Astrocyte of the spinal cord (primary cell): ENCODE measurements at regions not wholly inside any gene's neighbourhood (a gene's known extent, or its start where the extent isn't known, plus 50 kb on each side); places are given as distances from the start of the nearest gene placed in this dataset.

Source experiments
- DNase-seq: peaks from one replicate; pipeline ENCODE4 v3.0.0; 2011; ENCODE audit warnings: low read depth, low spot score
- H3K4me3 ChIP-seq: 2 replicates; pipeline ENCODE4 v1.5.1; 2011; ENCODE audit warnings: low read depth, mild to moderate bottlenecking, low read length, moderate library complexity
- in situ Hi-C: cut with HindIII; loops from 2 replicates; pipeline ENCODE4 v1.10.0; 2017; ENCODE audit warnings: low sequenced_read_pairs
- TF ChIP-seq, protein P1 (sequence below): IDR thresholded peaks from 2 replicates; pipeline ENCODE4 v1.5.1; 2012; ENCODE audit warnings: low read depth, mild to moderate bottlenecking, low read length, inconsistent platforms

DNA sequence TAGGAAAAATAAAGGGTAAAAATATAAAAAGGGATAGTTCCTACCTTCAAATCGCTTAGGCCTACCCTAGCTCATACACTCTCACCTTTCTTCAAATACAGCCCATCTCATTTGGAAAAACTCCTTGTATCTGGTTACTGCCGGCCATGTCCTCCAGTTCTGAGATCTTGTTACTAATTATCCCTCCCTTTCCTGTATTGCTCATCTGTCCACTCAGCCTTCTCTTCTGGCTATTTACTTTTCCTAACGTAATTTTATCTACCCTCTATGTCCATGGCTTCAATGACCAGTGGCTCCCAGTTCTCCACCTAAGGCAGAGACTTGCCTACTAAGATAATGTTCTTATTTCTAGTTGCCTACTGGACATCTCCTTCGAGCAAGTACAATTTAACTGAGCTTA, 342.9 kb upstream of the ACVR2A start:
- TF ChIP-seq, protein P1, sequence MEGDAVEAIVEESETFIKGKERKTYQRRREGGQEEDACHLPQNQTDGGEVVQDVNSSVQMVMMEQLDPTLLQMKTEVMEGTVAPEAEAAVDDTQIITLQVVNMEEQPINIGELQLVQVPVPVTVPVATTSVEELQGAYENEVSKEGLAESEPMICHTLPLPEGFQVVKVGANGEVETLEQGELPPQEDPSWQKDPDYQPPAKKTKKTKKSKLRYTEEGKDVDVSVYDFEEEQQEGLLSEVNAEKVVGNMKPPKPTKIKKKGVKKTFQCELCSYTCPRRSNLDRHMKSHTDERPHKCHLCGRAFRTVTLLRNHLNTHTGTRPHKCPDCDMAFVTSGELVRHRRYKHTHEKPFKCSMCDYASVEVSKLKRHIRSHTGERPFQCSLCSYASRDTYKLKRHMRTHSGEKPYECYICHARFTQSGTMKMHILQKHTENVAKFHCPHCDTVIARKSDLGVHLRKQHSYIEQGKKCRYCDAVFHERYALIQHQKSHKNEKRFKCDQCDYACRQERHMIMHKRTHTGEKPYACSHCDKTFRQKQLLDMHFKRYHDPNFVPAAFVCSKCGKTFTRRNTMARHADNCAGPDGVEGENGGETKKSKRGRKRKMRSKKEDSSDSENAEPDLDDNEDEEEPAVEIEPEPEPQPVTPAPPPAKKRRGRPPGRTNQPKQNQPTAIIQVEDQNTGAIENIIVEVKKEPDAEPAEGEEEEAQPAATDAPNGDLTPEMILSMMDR, result no peak
- H3K4me3 ChIP-seq, result no peak overlapping the region
- DNase-seq, result no peak
- in situ Hi-C loops, result no loop called here

DNA sequence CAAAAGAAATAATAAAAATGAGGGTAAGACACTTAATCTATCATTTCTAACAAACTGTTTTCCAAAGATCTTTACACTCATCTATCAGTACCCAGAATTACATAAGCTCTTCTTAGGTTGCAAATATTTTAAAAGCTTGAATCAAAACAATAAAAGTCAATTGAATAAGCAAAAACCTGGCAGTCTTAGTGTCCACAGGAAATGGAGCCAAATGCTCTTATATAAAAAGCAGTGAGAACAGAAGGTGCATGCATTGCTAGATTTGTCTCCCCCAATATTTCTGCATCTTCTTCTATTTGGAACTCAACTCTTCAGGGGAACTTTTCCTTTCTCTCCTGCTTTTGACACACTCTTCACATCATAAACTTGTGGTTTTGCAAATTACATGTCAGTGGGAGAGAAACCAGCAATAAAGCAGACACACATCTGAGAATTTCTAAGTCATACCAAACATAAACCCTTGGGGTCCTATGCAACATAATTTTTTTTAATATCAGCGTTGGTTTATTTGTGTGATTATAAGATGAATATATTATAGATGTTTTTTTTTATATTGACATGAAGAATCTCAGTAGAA, 343.9 kb upstream of the ACVR2A start:
- in situ Hi-C loops, result no loop called here

DNA sequence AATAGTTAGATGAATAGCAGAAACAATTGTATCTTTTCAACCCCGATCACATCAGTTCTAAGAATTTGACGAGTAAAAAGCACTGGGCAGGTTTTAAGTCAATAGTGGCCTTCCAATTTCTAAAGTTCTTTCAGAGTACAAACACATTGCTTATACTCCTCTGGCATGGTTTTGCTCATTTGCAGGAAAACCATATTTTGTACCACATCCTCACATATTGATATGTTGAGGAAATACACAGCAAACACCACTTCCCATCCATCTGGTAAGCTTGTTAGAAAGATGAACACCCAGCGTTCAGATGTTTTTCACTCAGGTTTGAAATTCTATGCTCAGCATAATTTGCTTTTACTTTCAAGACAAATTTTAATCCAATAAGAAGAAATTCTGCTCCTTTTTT, 344.6 kb upstream of the ACVR2A start:
- in situ Hi-C loops, result no loop called here
- H3K4me3 ChIP-seq, result no peak overlapping the region
- TF ChIP-seq, protein P1, result no peak
- DNase-seq, result no peak

More for the DNA sequence above, 343.9 kb upstream of the ACVR2A start:
- TF ChIP-seq, protein P1, result no peak
- no peak overlapping the region for H3K4me3 ChIP-seq
- no peak for DNase-seq

DNA sequence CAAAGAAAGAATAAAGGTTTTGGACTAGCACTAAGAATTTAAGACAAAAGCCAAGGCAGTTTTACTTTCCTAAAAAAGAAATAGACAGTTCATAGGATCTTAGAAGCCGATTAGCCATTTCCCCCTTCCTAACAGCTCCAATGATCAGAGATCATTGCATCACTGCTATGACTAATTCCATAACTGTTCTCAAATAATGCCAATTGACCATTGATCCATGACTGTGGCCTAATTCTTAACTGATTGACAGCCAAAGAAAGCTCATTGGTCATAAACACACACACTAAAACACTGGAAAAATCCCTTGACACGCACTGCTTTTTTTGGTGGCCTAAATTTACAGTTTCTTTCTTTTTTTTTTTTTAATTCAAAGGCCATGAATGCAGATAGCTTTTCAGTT, 345.0 kb upstream of the ACVR2A start:
- DNase-seq, result no peak
- in situ Hi-C loops, result no loop called here
- H3K4me3 ChIP-seq, result no peak overlapping the region
- TF ChIP-seq, protein P1, result no peak

DNA sequence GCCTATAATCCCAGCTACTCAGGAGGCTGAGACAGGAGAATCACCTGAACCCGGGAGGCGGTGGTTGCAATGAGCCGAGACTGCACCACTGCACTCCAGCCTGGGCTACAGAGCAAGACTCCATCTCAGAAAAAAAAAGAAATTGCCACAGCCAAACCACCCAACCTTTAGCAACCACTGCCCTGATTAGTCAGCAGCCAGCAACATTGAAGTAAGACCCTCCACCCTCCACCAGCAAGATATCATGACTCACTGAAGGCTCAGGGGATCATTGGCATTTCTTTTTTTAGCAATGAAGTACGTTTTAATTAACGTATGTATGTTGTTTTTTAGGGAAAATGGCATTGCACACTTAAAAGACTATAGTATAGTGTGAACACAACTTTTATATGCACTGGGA, 349.1 kb upstream of the ACVR2A start:
- H3K4me3 ChIP-seq, result no peak overlapping the region
- DNase-seq, result no peak
- TF ChIP-seq, protein P1, result no peak
- in situ Hi-C loops, result no loop called here

DNA sequence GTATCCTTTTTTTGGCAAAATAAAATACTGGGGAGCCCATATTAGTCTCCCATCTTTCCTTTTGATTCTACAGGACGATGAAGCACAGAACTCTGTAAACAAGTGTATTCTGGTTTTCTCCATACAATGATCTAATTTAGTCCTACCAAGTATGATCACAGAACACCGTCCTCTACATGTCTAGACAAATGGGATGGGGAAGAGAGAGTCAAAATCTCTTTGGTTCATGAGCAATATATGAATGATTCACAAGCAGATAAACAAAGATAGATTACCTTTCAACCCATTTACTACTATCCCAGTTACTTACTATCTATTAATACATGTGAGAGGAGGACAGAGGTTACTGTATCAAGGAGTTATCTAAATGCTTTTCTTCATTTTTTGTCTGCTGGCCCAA, 352.4 kb upstream of the ACVR2A start:
- in situ Hi-C loops, result no loop called here
- no peak for DNase-seq
- H3K4me3 ChIP-seq, result no peak overlapping the region
- TF ChIP-seq, protein P1, result no peak

DNA sequence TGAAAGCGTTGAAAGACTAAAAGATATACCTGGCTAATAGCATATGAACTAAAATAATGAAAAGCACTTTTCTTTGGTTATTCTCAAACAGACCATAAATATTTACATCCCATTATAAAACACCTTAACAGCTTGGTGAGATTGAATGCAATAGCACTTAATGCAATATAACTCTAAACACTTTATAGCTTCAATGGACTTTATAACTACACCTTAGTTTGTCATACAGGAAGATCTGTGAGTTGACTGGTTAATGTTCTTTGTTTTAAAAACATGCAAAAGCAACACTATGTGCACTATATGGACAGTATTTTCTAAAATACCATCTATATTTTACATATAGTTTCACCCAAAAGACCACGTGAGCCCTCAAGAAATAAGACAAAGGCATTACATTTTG, 353.3 kb upstream of the ACVR2A start:
- TF ChIP-seq, protein P1, result no peak
- in situ Hi-C loops, result no loop called here
- no peak overlapping the region for H3K4me3 ChIP-seq
- DNase-seq, result no peak
